Fibroblast of the conjunctiva (primary cell): ENCODE measurements at regions not wholly inside any gene's neighbourhood (a gene's known extent, or its start where the extent isn't known, plus 50 kb on each side); places are given as distances from the start of the nearest gene placed in this dataset.

Experiments
- DNase-seq: peaks from one replicate; pipeline ENCODE4 v3.0.0-alpha.2; 2010; ENCODE audit warnings: low read depth

DNA sequence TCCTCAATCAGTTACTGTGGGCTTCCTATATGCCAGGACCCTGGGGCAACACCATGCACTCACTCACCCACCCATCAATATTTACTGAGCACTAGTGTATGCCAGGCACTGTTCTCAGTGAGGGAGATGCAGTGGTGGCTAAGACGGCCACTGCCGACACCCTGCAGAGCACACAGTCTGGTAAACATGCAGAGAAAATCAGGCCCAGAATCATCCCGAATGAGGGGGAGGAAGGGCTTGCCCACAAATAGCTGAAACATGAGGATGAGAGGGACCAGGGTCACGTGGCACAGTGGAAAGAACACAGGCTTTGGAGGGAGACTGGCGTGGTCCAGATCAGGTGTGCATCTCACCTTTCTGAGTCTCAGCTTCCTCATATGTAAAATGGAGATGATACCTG lies 89.2 kb upstream of the IGSF21 start:
- no peak for DNase-seq

DNA sequence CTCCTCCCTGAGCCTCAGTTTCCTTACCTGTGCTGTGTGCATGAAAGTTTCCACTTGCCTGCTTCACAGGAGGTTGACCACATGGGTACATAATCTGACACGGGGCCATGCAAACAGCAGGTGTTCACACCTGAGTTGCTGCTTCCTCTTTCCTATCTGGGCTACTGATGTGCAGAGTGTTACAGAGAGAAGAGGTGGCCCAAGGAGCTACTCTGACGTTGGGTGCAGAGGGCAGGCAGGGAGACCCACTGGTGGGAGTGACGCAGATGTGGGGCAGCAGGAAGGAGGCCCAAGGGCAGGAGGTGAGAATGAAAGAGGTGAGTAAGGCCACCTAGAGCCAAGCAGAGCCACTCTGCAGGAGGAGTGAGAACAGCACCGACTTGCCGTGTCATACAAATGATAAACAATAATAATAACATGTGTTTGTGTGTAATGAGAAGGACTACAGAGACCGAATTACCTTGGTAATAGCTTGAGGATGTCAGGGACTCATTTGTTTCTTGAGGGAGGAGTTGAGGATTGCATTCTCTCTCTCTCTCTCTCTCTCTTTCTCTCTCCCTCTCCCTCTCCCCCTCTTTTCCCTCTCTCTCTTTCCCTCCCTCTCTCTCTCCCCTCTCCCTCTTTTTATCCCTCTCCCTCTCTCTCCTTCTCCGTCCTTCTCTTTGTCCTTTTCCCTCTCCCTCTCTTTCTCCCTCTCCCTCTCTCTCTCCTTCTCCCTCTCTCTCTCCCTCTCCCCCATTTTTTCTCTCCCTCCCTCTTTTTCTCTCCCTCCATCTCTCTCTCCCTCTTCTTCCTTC lies 87.4 kb upstream of the IGSF21 start:
- no peak for DNase-seq

DNA sequence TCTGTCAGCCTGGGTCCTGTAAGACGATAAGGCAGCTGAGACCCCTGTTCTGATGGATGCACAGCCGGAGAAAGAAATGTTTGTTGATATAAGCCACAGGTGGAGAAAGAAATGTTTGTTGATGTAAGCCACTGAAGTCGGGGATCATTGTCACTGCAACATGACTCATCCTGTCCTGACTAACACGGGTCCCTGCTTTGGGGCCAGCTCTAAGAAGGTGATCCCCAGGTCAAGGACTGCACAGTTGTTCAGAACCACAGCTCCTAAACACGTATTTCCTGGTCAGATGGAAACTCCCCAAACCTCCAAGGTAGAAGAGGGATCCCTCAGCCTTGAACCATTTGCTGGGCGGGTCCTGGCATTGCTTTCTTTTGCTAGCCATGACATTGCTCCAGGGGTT lies 86.4 kb upstream of the IGSF21 start:
- no peak for DNase-seq

DNA sequence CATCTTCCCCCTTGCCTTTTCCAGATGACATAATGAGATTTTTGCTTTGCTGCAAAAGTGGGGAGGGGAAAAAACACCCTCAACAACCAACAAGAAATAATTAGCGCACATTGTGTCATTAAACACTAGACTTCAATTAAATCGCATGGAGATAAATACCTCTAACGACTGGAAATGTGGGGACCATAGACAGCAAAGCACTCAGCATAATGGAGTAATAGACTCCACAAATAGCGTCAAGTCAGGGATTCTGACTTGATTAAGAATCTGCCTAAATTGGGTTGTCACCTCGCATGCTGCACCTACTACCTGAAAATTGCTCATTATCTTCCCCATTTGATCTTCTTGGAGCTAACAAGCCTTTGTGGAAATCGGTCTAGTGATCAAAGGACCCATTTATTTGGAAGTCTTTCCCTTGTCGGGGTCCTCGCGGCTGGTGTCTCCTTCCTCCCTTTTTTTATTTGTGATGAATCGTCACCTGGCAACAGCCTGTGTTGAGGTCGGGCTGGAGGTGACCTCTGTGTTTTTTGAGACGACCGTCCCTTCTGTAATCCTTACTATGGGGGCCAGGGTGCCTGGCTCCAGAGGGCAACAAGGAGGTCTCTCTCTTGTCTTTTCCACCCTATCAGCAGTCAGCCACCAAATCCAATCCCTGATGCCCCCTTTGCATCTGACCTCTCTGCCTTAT lies 75.3 kb upstream of the IGSF21 start:
- no peak for DNase-seq

DNA sequence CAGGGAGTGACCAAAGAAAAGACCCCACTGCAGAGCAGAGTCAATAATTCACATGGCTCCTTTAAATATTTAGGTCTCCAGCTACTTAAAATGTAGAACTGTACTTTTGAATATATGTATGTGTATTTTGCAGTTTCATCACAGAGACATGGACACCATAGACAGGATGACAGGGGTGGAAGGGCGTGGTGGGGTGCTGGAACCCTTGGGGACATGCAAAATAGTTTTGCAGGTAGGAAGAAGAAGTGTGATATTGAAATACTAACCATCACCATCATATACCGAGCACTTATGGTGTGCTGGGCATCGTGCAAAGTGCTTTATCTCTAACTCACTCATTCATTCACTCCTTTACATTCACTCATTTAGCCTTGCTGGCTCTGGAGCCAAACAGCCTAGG lies 72.5 kb upstream of the IGSF21 start:
- no peak for DNase-seq

DNA sequence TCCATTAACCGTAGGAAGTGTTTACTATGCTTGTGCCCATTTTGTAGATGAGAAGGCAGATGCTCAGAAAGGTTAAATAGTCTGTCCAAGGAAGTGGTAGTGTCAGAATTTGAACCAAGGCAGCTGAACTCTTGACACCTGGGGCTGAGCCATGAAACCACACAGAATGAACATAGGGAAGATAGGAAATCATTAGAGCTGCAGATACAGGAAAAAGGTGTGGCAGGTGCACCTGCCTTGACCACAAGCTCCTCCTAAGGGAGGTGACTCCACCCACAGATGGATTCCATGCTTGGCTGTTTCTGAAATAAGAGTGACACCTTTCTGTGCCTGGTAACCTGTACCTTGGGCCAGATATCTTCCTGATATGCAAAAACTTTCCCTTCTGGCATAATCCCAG lies 69.9 kb upstream of the IGSF21 start:
- DNase-seq = no peak

DNA sequence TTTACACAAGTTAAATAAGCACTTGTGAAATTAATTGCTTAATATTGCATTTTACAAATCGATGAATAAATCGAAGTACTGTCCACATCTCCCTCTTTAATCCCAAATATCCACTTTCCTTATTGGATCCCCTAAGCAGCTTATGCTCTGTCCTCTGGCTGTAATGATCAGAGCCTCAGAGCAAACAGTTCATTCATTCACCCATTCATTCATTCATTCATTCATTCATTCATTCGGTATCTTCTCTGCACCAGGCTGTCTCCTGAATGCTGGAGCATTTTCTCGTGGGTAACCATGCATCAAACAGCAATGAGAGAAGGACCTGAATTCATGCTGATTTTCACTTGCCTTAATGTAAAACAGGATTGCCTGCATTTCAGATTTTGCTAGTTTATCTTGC lies 69.5 kb upstream of the IGSF21 start:
- no peak for DNase-seq

DNA sequence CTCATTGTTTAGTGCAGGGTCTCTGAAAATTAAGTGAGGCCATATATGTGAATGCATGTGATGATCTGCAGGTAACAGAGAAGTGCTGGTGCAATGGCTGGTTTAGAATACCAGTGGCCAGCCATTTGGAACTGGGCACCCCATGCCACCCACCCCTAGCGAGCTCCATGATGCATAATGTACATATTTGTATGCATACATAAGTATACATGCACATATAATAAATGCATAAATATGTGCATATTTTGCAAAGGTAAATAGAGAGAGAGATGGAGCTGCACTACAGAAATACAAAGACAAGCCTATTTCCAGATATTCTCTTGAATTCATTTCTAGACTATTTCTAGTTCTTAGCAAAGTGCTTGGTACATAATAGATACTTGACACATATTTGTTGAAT lies 68.5 kb upstream of the IGSF21 start:
- no peak for DNase-seq

DNA sequence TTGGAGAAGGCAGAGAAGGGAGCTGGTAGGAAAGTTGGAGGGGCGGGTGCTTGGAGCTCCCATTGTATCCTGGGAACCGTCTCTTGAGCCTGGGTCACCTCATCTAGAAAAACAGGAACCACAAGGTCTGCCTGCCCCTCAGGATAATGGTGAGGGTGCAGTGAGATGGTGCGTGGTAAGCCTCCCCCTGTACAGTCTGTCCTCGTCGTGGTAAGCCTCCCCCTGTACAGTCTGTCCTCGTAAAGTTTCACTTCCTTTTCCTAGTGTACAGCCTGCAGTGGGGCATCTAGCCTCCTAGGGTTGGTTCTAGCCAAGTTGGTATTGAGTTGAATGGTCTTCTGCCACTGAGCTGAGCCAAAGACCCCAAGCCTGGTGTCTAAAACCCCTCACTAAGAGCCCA lies 66.5 kb upstream of the IGSF21 start:
- DNase-seq = no peak

DNA sequence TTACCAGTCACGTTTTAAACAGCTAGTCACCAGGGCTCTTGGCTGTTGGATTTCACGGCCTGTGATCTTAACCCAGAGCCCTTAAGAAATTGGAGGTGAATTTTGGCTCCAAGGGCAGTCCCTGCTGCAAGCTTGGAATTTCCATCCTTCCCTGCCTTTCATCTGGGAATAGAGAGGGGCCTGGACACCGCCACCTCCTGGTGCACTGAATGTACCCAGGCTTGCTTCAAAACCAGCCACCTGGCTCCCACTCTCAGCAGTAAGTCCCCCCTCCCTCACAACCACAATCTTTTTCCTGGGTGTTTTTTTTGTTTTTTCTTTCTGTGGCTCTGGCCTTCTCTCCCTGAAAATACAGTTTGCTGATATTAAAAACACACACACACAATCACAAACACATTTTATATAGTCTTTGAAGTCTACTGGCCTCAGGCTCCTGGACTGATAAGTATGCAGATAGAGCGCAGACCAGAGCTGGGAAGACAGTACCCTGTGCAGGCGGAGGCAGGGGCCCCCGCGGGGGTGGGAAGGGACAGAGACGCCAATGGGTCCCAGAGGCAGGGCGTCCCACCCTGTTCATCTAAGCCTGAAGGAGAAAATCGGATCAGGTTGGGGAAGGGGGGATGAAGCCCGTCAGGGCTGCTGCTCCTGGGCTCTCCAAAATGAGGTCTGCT lies 65.8 kb upstream of the IGSF21 start:
- DNase-seq = no peak

DNA sequence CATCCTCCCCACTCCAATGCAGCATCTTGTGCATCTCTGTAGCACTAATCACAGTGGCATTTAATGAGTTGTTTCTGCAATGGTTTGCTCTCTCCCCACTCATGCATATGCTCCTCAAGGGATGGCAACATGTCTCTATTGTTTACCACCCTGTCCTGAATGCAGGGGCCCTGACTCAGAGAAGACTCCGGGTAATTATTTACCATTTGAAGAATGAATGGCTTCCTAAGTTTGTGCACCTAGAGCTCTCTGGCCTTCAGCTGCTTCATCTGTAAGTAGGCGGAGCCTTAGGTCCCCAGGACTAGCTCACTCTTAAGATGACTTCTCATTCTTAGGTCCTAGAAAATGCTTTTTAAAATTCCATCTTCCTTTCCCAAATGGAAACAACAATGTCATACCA lies 63.7 kb upstream of the IGSF21 start:
- DNase-seq = no peak

DNA sequence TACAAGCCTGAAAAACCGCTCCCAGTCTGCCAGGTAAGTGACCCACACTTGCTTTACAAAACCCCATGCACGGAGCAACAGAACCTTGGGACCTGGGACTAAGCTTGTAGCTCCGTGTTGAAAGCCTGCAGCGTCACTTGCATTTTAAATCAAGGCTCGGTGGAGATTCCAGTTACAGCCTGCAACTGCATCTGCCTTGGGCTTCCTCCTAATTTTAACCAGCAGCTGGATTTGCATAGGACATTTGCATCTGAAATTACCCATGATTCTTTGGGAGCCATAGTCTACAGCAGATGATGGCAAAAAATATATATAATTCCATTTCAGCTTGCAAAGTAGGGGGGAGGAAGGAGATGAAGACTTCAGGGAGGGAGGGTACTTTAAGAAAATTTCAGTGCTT lies 62.4 kb upstream of the IGSF21 start:
- DNase-seq = no peak

DNA sequence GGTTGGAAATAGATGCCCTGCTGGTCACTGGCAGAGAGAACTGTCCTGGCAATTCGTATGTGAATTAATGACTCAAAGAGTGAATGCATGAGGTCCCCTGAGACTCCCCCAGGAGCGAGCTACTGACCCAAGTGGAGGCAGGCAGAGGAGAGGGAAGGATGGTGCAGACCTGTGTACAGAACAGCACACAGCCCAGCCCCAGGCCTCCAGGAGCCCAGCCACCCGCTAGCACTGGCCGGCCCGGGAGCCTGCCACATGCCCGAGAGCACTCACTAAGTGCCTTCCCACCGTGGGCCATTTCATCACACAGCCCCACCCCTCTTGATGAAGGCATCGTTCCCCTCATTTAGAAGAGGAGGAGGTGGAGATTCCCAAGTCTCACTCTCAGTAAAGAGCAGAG lies 62.0 kb upstream of the IGSF21 start:
- no peak for DNase-seq

DNA sequence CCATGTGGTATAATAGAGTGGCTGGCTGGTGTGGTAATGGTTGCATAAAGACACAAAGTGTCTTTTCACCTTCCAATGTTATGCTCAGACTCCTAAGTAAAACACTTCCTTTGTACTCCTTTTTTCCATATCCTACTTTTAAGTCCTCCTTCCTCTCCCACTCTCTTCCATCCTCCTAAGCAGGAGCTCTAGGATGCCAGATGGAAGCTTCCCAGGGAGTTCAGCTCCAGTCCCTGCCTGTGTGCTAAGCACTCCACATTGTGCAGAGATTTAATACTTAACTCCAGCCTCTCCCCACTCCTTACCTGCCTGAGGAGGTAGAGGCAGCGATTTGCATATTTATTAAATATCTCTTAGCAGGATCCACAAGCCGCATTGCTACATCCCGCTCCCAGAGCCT lies 60.5 kb upstream of the IGSF21 start:
- no peak for DNase-seq

DNA sequence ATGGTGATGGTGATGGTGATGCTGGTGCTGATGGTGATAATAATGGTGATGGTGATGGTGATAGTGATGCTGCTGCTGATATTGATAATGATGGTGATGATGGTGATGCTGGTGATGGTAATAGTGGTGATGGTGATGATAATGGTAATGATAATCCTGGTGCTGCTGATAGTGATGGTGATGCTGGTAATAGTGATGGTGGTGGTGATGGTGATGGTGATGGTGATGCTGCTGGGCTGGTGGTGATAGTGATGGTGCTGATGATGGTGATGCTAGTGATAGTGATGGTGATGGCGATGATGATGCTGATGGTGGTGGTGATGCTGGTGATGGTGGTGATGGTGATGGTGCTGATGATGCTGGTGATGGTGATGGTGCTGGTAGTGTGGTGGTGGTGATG lies 58.4 kb upstream of the IGSF21 start:
- no peak for DNase-seq

DNA sequence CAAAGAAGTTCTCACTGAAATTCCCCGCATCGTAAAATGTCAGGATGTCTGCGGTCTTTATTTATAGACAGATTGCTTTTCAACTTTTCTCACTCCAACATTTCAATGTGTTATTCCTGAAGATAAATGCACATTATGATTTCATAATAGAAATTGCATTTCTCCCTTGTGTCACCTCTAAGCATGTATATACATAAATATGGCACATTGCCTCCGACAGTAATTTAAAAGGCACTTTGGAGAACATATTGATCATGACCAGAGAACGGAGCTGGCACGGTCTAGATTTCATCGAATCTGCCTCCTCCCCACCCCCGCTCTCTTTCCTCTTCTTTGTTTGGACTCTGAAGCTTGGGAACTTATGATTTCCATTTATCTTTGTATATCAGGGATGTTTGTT lies 54.9 kb upstream of the IGSF21 start:
- no peak for DNase-seq

DNA sequence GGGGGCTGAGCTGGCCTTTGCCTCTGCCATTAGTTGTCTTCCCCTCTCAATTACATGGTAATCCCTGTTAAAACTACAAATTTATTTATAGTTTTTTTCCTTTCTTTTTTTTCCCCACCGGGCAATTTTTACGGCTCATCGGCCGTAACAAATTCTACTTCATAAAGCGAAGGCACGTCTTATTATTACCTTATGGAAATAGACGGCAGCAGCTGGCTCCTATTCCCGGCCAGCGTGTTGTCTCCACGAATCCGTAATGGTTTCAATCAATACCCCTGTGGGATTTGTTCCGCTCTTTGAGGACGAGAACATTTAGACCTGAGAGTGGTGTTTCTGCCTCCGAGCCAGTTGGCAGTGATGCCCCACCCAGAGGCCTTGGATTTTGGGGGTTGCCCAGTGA lies 52.4 kb upstream of the IGSF21 start:
- no peak for DNase-seq

DNA sequence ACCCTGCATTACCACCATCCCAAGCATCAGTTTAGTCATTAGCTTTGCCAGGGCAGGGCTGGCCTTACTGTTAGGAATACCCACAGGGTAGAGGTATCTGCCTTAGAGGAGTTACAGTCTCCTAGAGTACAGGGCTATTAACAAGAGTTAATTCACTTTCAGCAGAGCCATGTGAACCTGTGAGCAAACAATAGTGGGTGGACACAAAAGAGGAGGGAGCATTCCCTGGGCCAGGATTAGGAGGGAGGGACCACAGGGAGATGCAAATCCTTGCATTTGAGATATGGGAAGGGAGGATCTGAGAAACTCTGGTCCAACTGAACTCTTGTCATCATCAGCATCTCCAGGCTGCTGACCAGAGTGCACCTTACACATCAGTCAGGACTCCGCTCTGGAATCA lies 51.1 kb upstream of the IGSF21 start:
- no peak for DNase-seq

DNA sequence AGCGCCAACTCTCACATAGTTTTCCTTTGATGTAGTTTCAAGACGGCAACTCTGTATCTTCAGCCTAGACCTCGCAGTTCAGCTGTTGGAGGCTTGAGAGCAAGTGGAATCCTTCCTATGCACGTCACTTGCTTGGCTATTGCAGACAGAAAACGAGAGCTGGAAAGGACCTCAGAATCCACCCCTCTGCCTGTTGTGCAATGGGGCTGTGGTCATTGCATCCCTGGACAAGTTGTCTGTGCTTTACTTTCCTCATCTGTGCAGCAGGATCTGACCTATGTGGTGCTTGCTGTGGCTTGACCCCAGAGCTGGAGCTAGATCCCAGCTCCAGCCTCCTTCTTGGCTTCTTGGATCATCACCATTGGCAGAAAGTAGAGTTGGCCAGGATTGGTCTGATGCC lies 50.0 kb upstream of the IGSF21 start:
- no peak for DNase-seq
